Fibroblast of the conjunctiva (primary cell): ENCODE measurements at regions not wholly inside any gene's neighbourhood (a gene's known extent, or its start where the extent isn't known, plus 50 kb on each side); places are given as distances from the start of the nearest gene placed in this dataset.

ENCODE experiments used
- DNase-seq: peaks from one replicate; pipeline ENCODE4 v3.0.0-alpha.2; 2010; ENCODE audit warnings: low read depth

- DNase-seq: no peak
Measured at GRCh38 chr5:167755420-167755819, 536.0 kb upstream of the WWC1 start.

- no peak for DNase-seq
Measured at GRCh38 chr5:167759057-167759821, 532.2 kb upstream of the WWC1 start.

GRCh38 chr5:167763772-167764171 is 527.7 kb upstream of the WWC1 start:
- no peak for DNase-seq

GRCh38 chr5:167764641-167765289 is 526.7 kb upstream of the WWC1 start:
- DNase-seq: no peak

GRCh38 chr5:167765352-167765751 is 526.1 kb upstream of the WWC1 start:
- no peak for DNase-seq

GRCh38 chr5:167766957-167767356 is 524.5 kb upstream of the WWC1 start:
- no peak for DNase-seq

GRCh38 chr5:167767795-167768194 is 523.6 kb upstream of the WWC1 start:
- no peak for DNase-seq

- no peak for DNase-seq
Measured at GRCh38 chr5:167769846-167770413, 521.5 kb upstream of the WWC1 start.

- DNase-seq: no peak
Measured at GRCh38 chr5:167770461-167770860, 521.0 kb upstream of the WWC1 start.

GRCh38 chr5:167771571-167771970 is 519.9 kb upstream of the WWC1 start:
- no peak for DNase-seq

- no peak for DNase-seq
Measured at GRCh38 chr5:167773668-167774301, 517.7 kb upstream of the WWC1 start.

- DNase-seq: no peak
Measured at GRCh38 chr5:167777746-167778145, 513.7 kb upstream of the WWC1 start.

GRCh38 chr5:167778228-167778627 is 513.2 kb upstream of the WWC1 start:
- no peak for DNase-seq

GRCh38 chr5:167779644-167780043 is 511.8 kb upstream of the WWC1 start:
- DNase-seq: no peak

- DNase-seq: no peak
Measured at GRCh38 chr5:167780177-167780576, 511.3 kb upstream of the WWC1 start.

GRCh38 chr5:167783145-167783817 is 508.2 kb upstream of the WWC1 start:
- DNase-seq: no peak

- no peak for DNase-seq
Measured at GRCh38 chr5:167785106-167785505, 506.3 kb upstream of the WWC1 start.

- no peak for DNase-seq
Measured at GRCh38 chr5:167785901-167786300, 505.5 kb upstream of the WWC1 start.

- DNase-seq: no peak
Measured at GRCh38 chr5:167786871-167787578, 504.4 kb upstream of the WWC1 start.

- no peak for DNase-seq
Measured at GRCh38 chr5:167790045-167790444, 501.4 kb upstream of the WWC1 start.

- DNase-seq: no peak
Measured at GRCh38 chr5:167790462-167791260, 500.8 kb upstream of the WWC1 start.
